Suprapubic skin (tissue), 4 donors: ENCODE measurements at regions not wholly inside any gene's neighbourhood (a gene's known extent, or its start where the extent isn't known, plus 50 kb on each side); places are given as distances from the start of the nearest gene placed in this dataset.

Experiments used
- DNase-seq, 2 donors: peaks; one replicate each; pipeline ENCODE4 v3.0.0-alpha.2; 2019; ENCODE audit warnings: low spot score in 2 of 2
- H3K27ac ChIP-seq: fragments of 200-600 bp; sonication (generic); one replicate; pipeline ENCODE4 v1.5.1; 2019
- H3K27me3 ChIP-seq: fragments of 200-600 bp; sonication (generic); one replicate; pipeline ENCODE4 v1.5.1; 2019
- H3K36me3 ChIP-seq: fragments of 200-600 bp; sonication (generic); one replicate; pipeline ENCODE4 v1.5.1; 2019
- H3K4me1 ChIP-seq: fragments of 200-600 bp; sonication (generic); one replicate; pipeline ENCODE4 v1.5.1; 2019
- H3K4me3 ChIP-seq: fragments of 200-600 bp; sonication (generic); one replicate; pipeline ENCODE4 v1.5.1; 2019; ENCODE audit warnings: mild to moderate bottlenecking
- H3K9me3 ChIP-seq: fragments of 200-600 bp; sonication (generic); one replicate; pipeline ENCODE4 v1.5.1; 2019
- EP300 ChIP-seq: sonication (generic); formaldehyde crosslinking; IDR thresholded peaks from one replicate; pipeline ENCODE4 v1.6.1; 2017; ENCODE audit warnings: antibody characterized with exemption
- POLR2A ChIP-seq, 2 donors: fragments of 450-650 bp; IDR thresholded peaks; one replicate each; pipeline ENCODE4 v1.6.1; 2017; ENCODE audit warnings: antibody characterized with exemption in 2 of 2, mild to moderate bottlenecking in 2 of 2, moderate library complexity in 2 of 2
- POLR2AphosphoS5 ChIP-seq, 3 donors: sonication (generic); formaldehyde crosslinking; IDR thresholded peaks; one replicate each; pipeline ENCODE4 v1.6.1; 2017; ENCODE audit warnings: antibody characterized with exemption in 3 of 3
- WGBS: methylation state at CpG from one replicate; pipeline ENCODE4 v1.1.5; 2018; 5-methylcytosine and 5-hydroxymethylcytosine counted together
- TF ChIP-seq, protein P1 (sequence below), 2 donors: fragments of 200-600 bp in 1 of 2; fragments of 450-650 bp in 1 of 2; sonication (generic) in 1 of 2; IDR thresholded peaks; one replicate each; pipeline ENCODE4 v1.5.1; 2016 to 2019; ENCODE audit warnings: antibody characterized with exemption in 2 of 2, mild to moderate bottlenecking in 1 of 2, moderate library complexity in 1 of 2

DNA sequence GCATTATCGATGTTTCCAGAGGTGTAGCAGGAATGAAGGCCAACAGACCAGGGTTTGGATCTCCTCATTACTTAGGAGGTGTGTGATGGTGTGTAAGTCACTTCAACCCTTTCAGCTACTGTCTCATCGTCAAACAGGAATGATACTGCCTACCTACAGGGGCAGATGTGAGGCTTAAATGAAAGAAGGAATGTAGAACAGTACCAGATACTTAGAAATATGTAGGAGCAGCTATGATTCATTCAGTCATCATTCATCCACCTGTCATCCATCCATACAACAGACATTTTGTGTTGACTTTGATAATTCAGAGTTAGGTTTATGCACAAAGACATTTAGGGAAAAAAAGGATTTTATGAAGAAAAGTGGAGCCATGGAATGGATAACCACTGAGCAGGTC, 486.9 kb upstream of the DAB1 start:
- TF ChIP-seq POLR2AphosphoS5 (IDR thresholded peaks at IDR 0.05), result no peak
- TF ChIP-seq, protein P1, sequence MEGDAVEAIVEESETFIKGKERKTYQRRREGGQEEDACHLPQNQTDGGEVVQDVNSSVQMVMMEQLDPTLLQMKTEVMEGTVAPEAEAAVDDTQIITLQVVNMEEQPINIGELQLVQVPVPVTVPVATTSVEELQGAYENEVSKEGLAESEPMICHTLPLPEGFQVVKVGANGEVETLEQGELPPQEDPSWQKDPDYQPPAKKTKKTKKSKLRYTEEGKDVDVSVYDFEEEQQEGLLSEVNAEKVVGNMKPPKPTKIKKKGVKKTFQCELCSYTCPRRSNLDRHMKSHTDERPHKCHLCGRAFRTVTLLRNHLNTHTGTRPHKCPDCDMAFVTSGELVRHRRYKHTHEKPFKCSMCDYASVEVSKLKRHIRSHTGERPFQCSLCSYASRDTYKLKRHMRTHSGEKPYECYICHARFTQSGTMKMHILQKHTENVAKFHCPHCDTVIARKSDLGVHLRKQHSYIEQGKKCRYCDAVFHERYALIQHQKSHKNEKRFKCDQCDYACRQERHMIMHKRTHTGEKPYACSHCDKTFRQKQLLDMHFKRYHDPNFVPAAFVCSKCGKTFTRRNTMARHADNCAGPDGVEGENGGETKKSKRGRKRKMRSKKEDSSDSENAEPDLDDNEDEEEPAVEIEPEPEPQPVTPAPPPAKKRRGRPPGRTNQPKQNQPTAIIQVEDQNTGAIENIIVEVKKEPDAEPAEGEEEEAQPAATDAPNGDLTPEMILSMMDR (IDR thresholded peaks at IDR 0.05), result no peak
- no peak for TF ChIP-seq EP300
- no peak for TF ChIP-seq POLR2A (IDR thresholded peaks at IDR 0.05)
- WGBS, result 73% methylated on average over 2 of the region's 2 CpGs

DNA sequence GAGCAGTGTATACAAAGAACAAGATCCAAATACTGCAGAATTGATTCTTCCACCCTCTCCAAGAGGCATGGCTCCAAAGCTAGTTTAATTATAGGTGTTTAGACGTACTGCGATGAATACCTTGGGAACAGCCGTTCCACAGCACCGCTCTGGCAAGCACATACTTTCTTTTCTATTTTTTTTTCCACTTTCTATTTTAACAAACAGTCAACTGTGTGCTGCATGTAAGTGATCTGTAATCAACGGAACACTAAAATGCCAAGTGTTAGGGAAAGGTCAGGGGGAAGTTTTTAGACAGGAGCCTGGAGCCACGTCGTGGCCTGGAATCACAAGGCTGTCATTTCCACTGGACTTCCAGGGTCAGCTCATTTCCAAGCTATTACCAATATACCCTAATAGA, 486.4 kb upstream of the DAB1 start:
- no peaks in the 10 kb centered on the region for H3K36me3 ChIP-seq
- no peak overlapping the region for H3K4me3 ChIP-seq
- TF ChIP-seq POLR2A (IDR thresholded peaks at IDR 0.05) (no peak), POLR2AphosphoS5 (IDR thresholded peaks at IDR 0.05) (no peak), EP300 (no peak)
- TF ChIP-seq, protein P1 (IDR thresholded peaks at IDR 0.05), result no peak
- no peak for DNase-seq
- no peaks in the 10 kb centered on the region for H3K27me3 ChIP-seq
- no peak overlapping the region for H3K27ac ChIP-seq
- H3K4me1 ChIP-seq, result no peaks in the 10 kb centered on the region
- 82% methylated on average over 7 of the region's 7 CpGs for WGBS
- no peaks in the 10 kb centered on the region for H3K9me3 ChIP-seq

More for the DNA sequence above, 486.9 kb upstream of the DAB1 start:
- DNase-seq, result no peak
- no peak overlapping the region for H3K4me3 ChIP-seq
- H3K9me3 ChIP-seq, result no peaks in the 10 kb centered on the region
- H3K27me3 ChIP-seq, result no peaks in the 10 kb centered on the region
- H3K27ac ChIP-seq, result no peak overlapping the region
- H3K4me1 ChIP-seq, result no peaks in the 10 kb centered on the region
- H3K36me3 ChIP-seq, result no peaks in the 10 kb centered on the region

DNA sequence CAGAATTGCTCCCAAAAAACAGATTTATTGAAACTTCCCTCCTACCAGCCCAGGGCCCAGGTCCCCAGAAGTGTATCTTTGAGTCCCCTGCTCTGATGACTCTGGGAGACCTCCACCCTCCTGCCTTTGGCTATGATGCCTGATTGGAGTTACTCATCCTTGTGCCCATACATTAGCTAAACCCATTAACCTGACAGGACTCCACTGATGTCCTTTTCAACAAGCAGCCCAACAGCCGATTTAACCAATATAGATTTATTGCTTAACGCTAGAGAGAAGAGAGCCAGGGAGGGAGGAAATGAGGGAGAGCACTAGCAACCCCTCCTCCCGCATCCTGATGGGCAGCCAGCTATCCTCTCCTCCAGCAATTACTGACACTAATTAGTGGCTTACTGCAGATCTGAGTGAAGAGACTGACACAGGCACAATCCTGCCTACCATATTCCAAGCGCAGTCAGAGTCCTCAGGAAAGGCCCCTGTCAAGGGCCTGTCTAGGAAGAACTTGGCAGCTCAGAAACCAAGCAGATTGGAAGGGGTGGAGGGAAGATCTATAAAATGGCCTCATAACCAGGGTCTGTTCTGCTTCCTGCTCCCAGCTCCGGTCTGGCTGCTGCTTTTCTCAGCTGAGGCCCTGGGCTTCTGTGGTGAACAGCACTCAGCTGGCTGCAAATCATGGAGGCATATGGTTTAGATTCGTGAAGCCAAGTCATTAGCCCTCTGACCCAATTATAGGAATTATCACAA, 484.5 kb upstream of the DAB1 start:
- H3K9me3 ChIP-seq, result no peaks in the 10 kb centered on the region
- WGBS, result 35% methylated on average over 6 of the region's 6 CpGs

DNA sequence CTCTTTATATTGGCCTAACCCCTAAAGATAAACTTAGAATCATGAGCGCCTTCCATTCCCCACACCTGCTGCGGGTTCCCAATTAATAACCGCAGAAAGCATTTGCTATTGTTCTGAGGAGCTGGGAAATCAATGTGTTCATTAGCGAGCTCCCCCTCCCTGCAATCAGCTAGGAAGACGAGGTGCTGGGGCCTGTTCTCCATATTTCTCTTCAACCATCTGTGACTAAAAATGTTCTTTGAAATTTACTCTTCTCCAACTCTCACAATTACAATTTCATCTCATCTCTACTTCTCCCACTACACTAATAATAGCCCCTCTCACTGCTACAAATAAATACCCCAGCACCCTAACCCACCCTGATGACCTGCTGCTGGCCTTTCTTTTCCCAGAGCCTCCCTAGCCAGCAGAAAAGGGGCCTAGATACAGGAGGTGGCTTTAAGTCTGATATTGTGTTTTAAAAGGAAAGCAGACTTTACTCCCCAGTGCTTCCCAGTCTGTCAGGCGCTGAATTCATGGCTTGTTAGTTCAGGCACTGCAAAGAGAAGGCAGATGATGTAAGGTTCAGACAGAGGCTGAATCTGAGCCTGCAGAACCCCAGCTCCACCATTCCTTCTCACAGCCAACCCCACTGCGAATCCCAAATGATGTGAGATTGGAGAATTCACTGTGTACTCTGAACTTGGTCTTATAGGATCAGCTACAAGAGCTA, 477.5 kb upstream of the DAB1 start:
- Histone ChIP-seq H3K27ac (no peak overlapping the region), H3K9me3 (no peaks in the 10 kb centered on the region), H3K4me1 (no peaks in the 10 kb centered on the region), H3K27me3 (no peaks in the 10 kb centered on the region), H3K4me3 (no peak overlapping the region), H3K36me3 (no peaks in the 10 kb centered on the region)
- TF ChIP-seq, protein P1 (IDR thresholded peaks at IDR 0.05), result no peak
- no peak for TF ChIP-seq POLR2AphosphoS5 (IDR thresholded peaks at IDR 0.05)
- no peak for TF ChIP-seq POLR2A (IDR thresholded peaks at IDR 0.05)
- TF ChIP-seq EP300, result no peak
- WGBS, result 87% methylated on average over 7 of the region's 7 CpGs
- no peak for DNase-seq

More for the DNA sequence above, 484.5 kb upstream of the DAB1 start:
- TF ChIP-seq, protein P1 (IDR thresholded peaks at IDR 0.05), result no peak
- no peak for TF ChIP-seq EP300
- no peak for TF ChIP-seq POLR2A (IDR thresholded peaks at IDR 0.05)
- TF ChIP-seq POLR2AphosphoS5 (IDR thresholded peaks at IDR 0.05), result no peak
- Histone ChIP-seq H3K27me3 (no peaks in the 10 kb centered on the region), H3K4me3 (no peak overlapping the region), H3K36me3 (no peaks in the 10 kb centered on the region), H3K27ac (no peak overlapping the region), H3K4me1 (no peaks in the 10 kb centered on the region)
- no peak for DNase-seq

DNA sequence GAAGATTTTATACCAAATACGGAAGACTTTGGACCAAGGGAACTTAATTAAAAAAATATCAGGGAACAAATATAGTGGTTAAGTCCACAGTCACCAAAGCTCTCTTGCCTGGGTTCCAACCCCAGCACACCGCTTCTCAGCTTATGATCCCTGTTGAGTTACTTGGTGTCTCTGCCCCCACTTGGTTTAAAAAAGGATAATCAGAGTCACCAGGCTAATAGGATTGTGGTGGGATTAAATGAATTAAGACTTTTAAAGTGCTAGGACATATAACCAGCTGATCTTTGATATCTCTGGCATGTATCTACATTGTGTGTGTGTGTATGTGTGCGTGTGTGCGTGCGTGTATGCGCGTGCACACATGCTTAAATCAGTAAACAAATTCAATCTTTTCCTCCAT, 474.7 kb upstream of the DAB1 start:
- WGBS, result 92% methylated on average over 7 of the region's 7 CpGs
- no peaks in the 10 kb centered on the region for H3K27me3 ChIP-seq
- H3K9me3 ChIP-seq, result no peaks in the 10 kb centered on the region
- DNase-seq, result no peak
- no peak overlapping the region for H3K27ac ChIP-seq
- no peaks in the 10 kb centered on the region for H3K4me1 ChIP-seq
- TF ChIP-seq EP300 (no peak), POLR2A (IDR thresholded peaks at IDR 0.05) (no peak), POLR2AphosphoS5 (IDR thresholded peaks at IDR 0.05) (no peak)
- TF ChIP-seq, protein P1 (IDR thresholded peaks at IDR 0.05), result no peak
- no peaks in the 10 kb centered on the region for H3K36me3 ChIP-seq
- no peak overlapping the region for H3K4me3 ChIP-seq
